K562 (cell line): ENCODE measurements at regions not wholly inside any gene's neighbourhood (a gene's known extent, or its start where the extent isn't known, plus 50 kb on each side); places are given as distances from the start of the nearest gene placed in this dataset.
A peak's percentile ranks its signal among the peaks of the same experiment; 100 is the strongest.

Experiments
- ATAC-seq: fragments of 200-7000 bp; cut with Tn5 transposase; 3 replicates; pipeline ENCODE4 v1.9.1; 2020; ENCODE audit warnings: moderate library complexity
- BruUV-seq: library from RNA; stranded (reverse); fragments of 400-500 nt; replicated peaks from 2 replicates; lab custom pipeline; 2021; lab: Mats Ljungman, UMichigan
- CTCF ChIA-PET: fragments of 300-600 bp; formaldehyde crosslinking; extraction: SDS; loops from one replicate; lab custom pipeline; 2021; ENCODE audit warnings: low intra/inter-chr PET ratio; lab: Yijun Ruan, JAX
- POLR2A ChIA-PET: fragments of 300-600, 350-650 bp; sonication (Branson Sonifier 250); formaldehyde crosslinking; extraction: SDS; loops from one replicate; lab custom pipeline; 2021; ENCODE audit warnings: antibody characterized with exemption, inconsistent platforms; lab: Yijun Ruan, JAX
- DNase-seq, 4 experiments: peaks; one replicate each; pipeline versions ENCODE4 v3.0.0 to v3.0.0-alpha.2; 2011 to 2018; ENCODE audit warnings: low spot score in 3 of 4, mixed read lengths in 3 of 4; ENCODE audit errors: extremely low read depth in 1 of 4
- FAIRE-seq: peaks from 2 replicates; lab custom pipeline; 2011; peaks lifted over from hg19 to GRCh38; lab: Jason Lieb, UNC
- H2AFZ ChIP-seq: 2 replicates; pipeline ENCODE4 v1.6.0; 2011; ENCODE audit warnings: low read depth, low read length, control low read depth, inconsistent platforms
- H3K27ac ChIP-seq: fragments of 200-600 bp; 3 replicates; pipeline ENCODE4 v1.8.0; 2011; ENCODE audit warnings: low read depth, mild to moderate bottlenecking, control low read depth, inconsistent platforms, low read length, moderate library complexity, mixed read lengths; ENCODE audit errors: extremely low read depth
- H3K27me3 ChIP-seq, 2 experiments: fragments of 300-600 bp in 1 of 2; 2 replicates in 1 of 2; 3 replicates in 1 of 2; pipeline versions ENCODE4 v1.6.0 to v1.8.0; 2011; ENCODE audit warnings: inconsistent platforms in 2 of 2, low read length in 2 of 2, mild to moderate bottlenecking in 1 of 2, mixed read lengths in 1 of 2, moderate library complexity in 1 of 2; ENCODE audit not compliant: control insufficient read depth in 2 of 2, insufficient read depth in 2 of 2
- H3K36me3 ChIP-seq: fragments of 300-600 bp; 3 replicates; pipeline ENCODE4 v1.8.0; 2011; ENCODE audit warnings: mild to moderate bottlenecking, low read length, inconsistent platforms; ENCODE audit not compliant: control insufficient read depth, insufficient read depth
- H3K4me1 ChIP-seq, 2 experiments: fragments of 200-600 bp in 1 of 2; replicated peaks in 1 of 2; 2 replicates in 1 of 2; 3 replicates in 1 of 2; pipeline versions ENCODE4 v1.5.1 to v1.8.0; 2011; ENCODE audit warnings: inconsistent platforms in 2 of 2, low read length in 2 of 2, mild to moderate bottlenecking in 1 of 2, mixed read lengths in 1 of 2, moderate library complexity in 1 of 2; ENCODE audit not compliant: control insufficient read depth in 2 of 2, insufficient read depth in 2 of 2
- H3K4me2 ChIP-seq: 2 replicates; pipeline ENCODE4 v1.6.1; 2011; ENCODE audit warnings: low read length, control low read depth, inconsistent platforms, mixed read lengths; ENCODE audit not compliant: insufficient read depth
- H3K4me3 ChIP-seq: fragments of 200-600 bp; sonication (generic), shearing (Covaris generic); 2 replicates; pipeline ENCODE4 v1.5.1; 2016; ENCODE audit warnings: control low read depth, inconsistent platforms
- H3K79me2 ChIP-seq: fragments of 200-600 bp; 3 replicates; pipeline ENCODE4 v1.8.0; 2011; ENCODE audit warnings: low read length, inconsistent platforms; ENCODE audit not compliant: control insufficient read depth, insufficient read depth
- H3K9ac ChIP-seq, 2 experiments: 2 replicates each; pipeline versions ENCODE4 v1.6.0 to v1.6.1; 2011; ENCODE audit warnings: low read depth in 2 of 2, low read length in 2 of 2, control low read depth in 1 of 2, inconsistent platforms in 1 of 2, mild to moderate bottlenecking in 1 of 2, mixed read lengths in 1 of 2; ENCODE audit not compliant: insufficient read depth in 1 of 2
- H3K9me1 ChIP-seq: one replicate; pipeline ENCODE4 v1.6.0; 2011; ENCODE audit warnings: inconsistent platforms, mild to moderate bottlenecking, low read length, moderate library complexity; ENCODE audit not compliant: control insufficient read depth, insufficient read depth
- H3K9me3 ChIP-seq: replicated peaks from 2 replicates; pipeline ENCODE4 v1.5.1; 2011; ENCODE audit warnings: low read depth, low read length, inconsistent platforms; ENCODE audit not compliant: control insufficient read depth, insufficient read depth
- H4K20me1 ChIP-seq: replicated peaks from 2 replicates; pipeline ENCODE4 v1.6.1; 2011; ENCODE audit warnings: low read length, inconsistent platforms, mixed read lengths; ENCODE audit not compliant: control insufficient read depth, insufficient read depth
- BACH1 ChIP-seq: fragments of 200-800 bp; sonication (Bioruptor generic); IDR thresholded peaks from 2 replicates; pipeline ENCODE4 v1.6.1; 2016; ENCODE audit warnings: missing genetic modification characterization, missing compliant biosample characterization
- EZH2 ChIP-seq: IDR thresholded peaks from 2 replicates; pipeline ENCODE4 v1.6.1; 2012; ENCODE audit warnings: low read depth, mild to moderate bottlenecking, inconsistent platforms, low read length, borderline replicate concordance
- FOXJ2 ChIP-seq: fragments of 200-800 bp; sonication (Bioruptor generic); IDR thresholded peaks from 2 replicates; pipeline ENCODE4 v1.6.1; 2016; ENCODE audit warnings: missing genetic modification characterization, missing compliant biosample characterization
- FOXP4 ChIP-seq: sonication (generic); formaldehyde crosslinking; IDR thresholded peaks from 2 replicates; pipeline ENCODE4 v1.8.0; 2022; ENCODE audit warnings: mild to moderate bottlenecking, missing genetic modification reagents, borderline replicate concordance
- KHSRP ChIP-seq: fragments of 450-650 bp; IDR thresholded peaks from 2 replicates; pipeline ENCODE4 v1.6.1; 2017
- MCM3 ChIP-seq: fragments of 450-650 bp; IDR thresholded peaks from 2 replicates; pipeline ENCODE4 v1.6.1; 2016
- MTA1 ChIP-seq: fragments of 450-650 bp; IDR thresholded peaks from 2 replicates; pipeline ENCODE4 v1.6.1; 2017; ENCODE audit warnings: borderline replicate concordance
- MXD1 ChIP-seq: fragments of 250-450 bp; sonication (Bioruptor Pico); IDR thresholded peaks from 2 replicates; pipeline ENCODE4 v1.8.0; 2021; ENCODE audit warnings: borderline replicate concordance, mild to moderate bottlenecking, moderate library complexity; ENCODE audit not compliant: poor library complexity, severe bottlenecking
- MYNN ChIP-seq, 2 experiments: sonication (generic); formaldehyde crosslinking in 1 of 2; IDR thresholded peaks; 2 replicates each; pipeline versions ENCODE4 v1.5.0 to v1.6.1; 2016 to 2020; ENCODE audit warnings: antibody characterized with exemption in 1 of 2, missing genetic modification reagents in 1 of 2
- POLR2B ChIP-seq: fragments of 450-650 bp; IDR thresholded peaks from 2 replicates; pipeline ENCODE4 v1.6.1; 2018; ENCODE audit warnings: low read depth; ENCODE audit not compliant: partially characterized antibody
- SLC30A9 ChIP-seq: fragments of 250-450 bp; sonication (Bioruptor Pico); IDR thresholded peaks from 2 replicates; pipeline ENCODE4 v1.8.0; 2022; ENCODE audit warnings: mild to moderate bottlenecking, moderate library complexity
- SREBF2 ChIP-seq: sonication (generic); formaldehyde crosslinking; IDR thresholded peaks from 2 replicates; pipeline ENCODE4 v1.4.0; 2020; ENCODE audit warnings: mild to moderate bottlenecking, missing genetic modification reagents
- ZBTB1 ChIP-seq: sonication (generic); formaldehyde crosslinking; IDR thresholded peaks from 2 replicates; pipeline ENCODE4 v1.8.1; 2023; ENCODE audit warnings: missing genetic modification reagents, low read depth, mild to moderate bottlenecking, borderline replicate concordance
- ZFP36 ChIP-seq: fragments of 150-350 bp; IDR thresholded peaks from 2 replicates; pipeline ENCODE4 v1.6.1; 2018; ENCODE audit warnings: low read length, low read depth; ENCODE audit not compliant: partially characterized antibody
- ZNF12 ChIP-seq: sonication (generic); formaldehyde crosslinking; IDR thresholded peaks from 2 replicates; pipeline ENCODE4 v1.4.0; 2020; ENCODE audit warnings: mild to moderate bottlenecking, missing genetic modification reagents
- ZNF124 ChIP-seq: sonication (generic); formaldehyde crosslinking; IDR thresholded peaks from 2 replicates; pipeline ENCODE4 v1.8.1; 2022; ENCODE audit warnings: missing genetic modification reagents
- WGBS: fragments of 100-300 bp; shearing (Covaris generic); methylation state at CpG from one replicate; pipeline ENCODE4 v1.1.6; 2016; ENCODE audit warnings: low coverage, mixed read lengths; ENCODE audit not compliant: insufficient coverage; ENCODE audit errors: missing lambda C conversion rate; 5-methylcytosine and 5-hydroxymethylcytosine counted together
- in situ Hi-C: fragments of 300-500 bp; cut with MboI; formaldehyde crosslinking; loops from 4 replicates; pipeline ENCODE4 v1.15.0; 2018; ENCODE audit warnings: inconsistent platforms, mixed read lengths
- intact Hi-C: fragments of 100-400 bp; cut with micrococcal nuclease; formaldehyde crosslinking; loops from 2 replicates; pipeline ENCODE4 v1.14.2; 2022
- TF ChIP-seq, protein P1 (sequence below): fragments of 450-650 bp; formaldehyde crosslinking; IDR thresholded peaks from 2 replicates; pipeline ENCODE4 v1.4.0; 2020; ENCODE audit warnings: mild to moderate bottlenecking, mixed read lengths

DNA sequence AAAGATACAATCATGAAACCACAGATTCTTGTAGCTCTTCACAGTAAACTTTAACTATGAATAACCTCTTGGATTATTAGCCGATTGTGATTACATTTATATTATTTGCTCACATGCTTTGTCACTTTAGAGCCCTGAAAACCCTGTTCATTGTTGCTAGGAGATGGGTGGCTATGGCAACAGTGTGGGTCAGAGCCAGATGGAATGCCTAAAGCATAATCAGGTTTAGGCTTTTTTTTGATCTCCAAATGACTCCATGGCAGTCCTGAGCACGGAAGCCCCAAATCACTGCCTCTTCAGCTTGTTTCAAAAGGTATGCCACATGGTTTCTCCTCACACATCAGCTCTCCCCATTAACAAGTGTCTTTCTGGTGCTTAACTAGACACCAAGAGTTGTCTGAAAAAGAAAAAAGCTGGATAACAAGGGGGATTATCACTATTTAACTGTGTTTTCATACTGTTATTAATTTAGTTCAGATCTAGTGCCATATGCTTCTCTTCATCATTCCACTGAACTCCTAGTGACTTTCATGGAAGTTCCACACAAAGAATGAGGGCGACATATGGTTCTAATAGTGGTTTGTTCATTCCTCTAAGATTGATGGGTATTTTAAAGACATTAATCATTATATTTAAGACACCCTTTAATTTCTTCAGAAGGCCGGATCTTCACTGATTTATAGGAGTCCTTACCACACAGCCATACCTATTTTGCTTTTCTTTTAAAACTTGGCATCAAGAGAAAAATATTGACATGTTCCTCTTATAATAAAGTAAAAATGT, 88.8 kb upstream of the PAM start (continued):
- no peak for TF ChIP-seq ZNF12 (CRISPR knock-in tag)
- peak; percentile 91 for TF ChIP-seq MYNN (IDR thresholded peaks at IDR 0.05)
- TF ChIP-seq MYNN (CRISPR knock-in tag; IDR thresholded peaks at IDR 0.05) = no peak

DNA sequence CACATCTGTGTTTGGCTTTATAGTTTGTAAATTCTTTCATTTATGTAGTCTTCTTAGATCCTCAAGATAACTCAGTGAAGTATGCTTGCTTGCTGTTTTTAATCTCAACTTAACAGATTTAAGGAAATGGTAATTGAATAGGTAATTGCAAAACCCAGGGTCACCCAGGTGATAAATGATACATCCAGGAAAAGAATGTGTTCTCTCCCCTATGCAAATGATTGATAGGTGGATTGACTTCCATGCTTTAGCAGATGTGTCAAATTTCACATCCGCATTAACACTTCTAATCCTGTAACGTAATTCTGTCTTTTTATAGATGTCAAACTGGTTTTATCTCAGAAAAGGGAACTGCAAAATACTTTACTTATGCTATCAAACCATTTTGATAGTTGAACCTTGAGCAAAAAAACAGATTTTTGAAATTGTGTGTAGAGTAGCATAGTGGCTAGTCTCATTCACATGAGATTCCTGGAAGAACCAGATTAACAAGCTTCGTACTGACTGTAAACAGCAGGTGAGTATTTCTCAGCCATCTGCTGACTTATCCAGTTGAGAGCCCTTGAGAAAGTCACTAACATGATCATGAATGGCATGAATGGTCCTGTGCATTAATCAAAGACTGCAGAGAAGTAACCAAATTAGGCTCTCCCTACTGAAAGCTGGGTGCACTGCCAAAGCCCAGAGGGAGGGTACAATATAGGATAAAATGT, 86.7 kb upstream of the PAM start:
- intact Hi-C loops = no loop called here
- BruUV-seq = no TSS peak
- TF ChIP-seq MTA1 = no peak
- no peak for TF ChIP-seq FOXP4 (CRISPR knock-in tag)
- TF ChIP-seq ZNF124 (CRISPR knock-in tag) = no peak
- no peak for TF ChIP-seq KHSRP
- TF ChIP-seq, protein P1, sequence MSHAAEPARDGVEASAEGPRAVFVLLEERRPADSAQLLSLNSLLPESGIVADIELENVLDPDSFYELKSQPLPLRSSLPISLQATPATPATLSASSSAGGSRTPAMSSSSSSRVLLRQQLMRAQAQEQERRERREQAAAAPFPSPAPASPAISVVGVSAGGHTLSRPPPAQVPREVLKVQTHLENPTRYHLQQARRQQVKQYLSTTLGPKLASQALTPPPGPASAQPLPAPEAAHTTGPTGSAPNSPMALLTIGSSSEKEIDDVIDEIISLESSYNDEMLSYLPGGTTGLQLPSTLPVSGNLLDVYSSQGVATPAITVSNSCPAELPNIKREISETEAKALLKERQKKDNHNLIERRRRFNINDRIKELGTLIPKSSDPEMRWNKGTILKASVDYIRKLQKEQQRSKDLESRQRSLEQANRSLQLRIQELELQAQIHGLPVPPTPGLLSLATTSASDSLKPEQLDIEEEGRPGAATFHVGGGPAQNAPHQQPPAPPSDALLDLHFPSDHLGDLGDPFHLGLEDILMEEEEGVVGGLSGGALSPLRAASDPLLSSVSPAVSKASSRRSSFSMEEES (CRISPR knock-in tag) = no peak
- TF ChIP-seq BACH1 (tag) = no peak
- no peak for TF ChIP-seq POLR2B
- no peak for TF ChIP-seq ZFP36
- no peak for TF ChIP-seq FOXJ2 (tag)
- TF ChIP-seq EZH2 = no peak
- TF ChIP-seq ZBTB1 = no peak
- no peak for TF ChIP-seq MXD1 (CRISPR knock-in tag)
- TF ChIP-seq SLC30A9 (CRISPR knock-in tag) = no peak
- no peak for TF ChIP-seq MCM3
- TF ChIP-seq SREBF2 (CRISPR knock-in tag) = no peak

More for the DNA sequence above, 86.7 kb upstream of the PAM start:
- H3K9ac ChIP-seq = no peak overlapping the region
- DNase-seq = no peak
- H3K4me1 ChIP-seq = no peaks in the 10 kb centered on the region; a peak in 1 of 5 replicates
- no peaks in the 10 kb centered on the region for H3K27me3 ChIP-seq
- H3K4me2 ChIP-seq = no peak overlapping the region
- FAIRE-seq = no peak
- H3K27ac ChIP-seq = no peak overlapping the region
- no peak for ATAC-seq
- no peaks in the 10 kb centered on the region for H3K9me1 ChIP-seq
- POLR2A ChIA-PET = no interaction called here
- H3K9me3 ChIP-seq = no peaks in the 10 kb centered on the region
- CTCF ChIA-PET = no interaction called here
- H3K36me3 ChIP-seq = no peaks in the 10 kb centered on the region
- H3K79me2 ChIP-seq = no peaks in the 10 kb centered on the region
- in situ Hi-C loops = no loop called here
- H3K4me3 ChIP-seq = no peak overlapping the region
- no peak overlapping the region for H2AFZ ChIP-seq
- no peaks in the 10 kb centered on the region for H4K20me1 ChIP-seq
- 32% methylated on average over 3 of the region's 3 CpGs for WGBS
